Liver (tissue), 3 donors: ENCODE measurements at regions not wholly inside any gene's neighbourhood (a gene's known extent, or its start where the extent isn't known, plus 50 kb on each side); places are given as distances from the start of the nearest gene placed in this dataset.

Experiments used
- JUND ChIP-seq, 2 donors: IDR thresholded peaks; 2 replicates each; pipeline ENCODE4 v1.6.1; 2016; ENCODE audit warnings: antibody characterized with exemption in 2 of 2
- TAF1 ChIP-seq: conservative IDR thresholded peaks from 2 replicates; pipeline ENCODE4 v1.6.1; 2016; ENCODE audit warnings: antibody characterized with exemption, mild to moderate bottlenecking
- YY1 ChIP-seq: IDR thresholded peaks from 2 replicates; pipeline ENCODE4 v1.6.1; 2016; ENCODE audit warnings: antibody characterized with exemption, mild to moderate bottlenecking
- TF ChIP-seq, protein P1 (sequence below): fragments of 150-350 bp; IDR thresholded peaks from 2 replicates; pipeline ENCODE4 v1.5.1; 2017; ENCODE audit warnings: improper control_type of control experiment, low read depth, low read length; ENCODE audit not compliant: missing input control
- TF ChIP-seq, protein P2 (sequence below): IDR thresholded peaks from 2 replicates; pipeline ENCODE4 v1.6.1; 2016; ENCODE audit warnings: antibody characterized with exemption
- TF ChIP-seq, protein P3 (sequence below): IDR thresholded peaks from 2 replicates; pipeline ENCODE4 v1.6.1; 2016; ENCODE audit warnings: antibody characterized with exemption
- TF ChIP-seq, protein P4 (sequence below): IDR thresholded peaks from 2 replicates; pipeline ENCODE4 v1.6.1; 2016; ENCODE audit warnings: antibody characterized with exemption, mild to moderate bottlenecking
- donor health status: healthy.
- donor health status: healthy.

DNA sequence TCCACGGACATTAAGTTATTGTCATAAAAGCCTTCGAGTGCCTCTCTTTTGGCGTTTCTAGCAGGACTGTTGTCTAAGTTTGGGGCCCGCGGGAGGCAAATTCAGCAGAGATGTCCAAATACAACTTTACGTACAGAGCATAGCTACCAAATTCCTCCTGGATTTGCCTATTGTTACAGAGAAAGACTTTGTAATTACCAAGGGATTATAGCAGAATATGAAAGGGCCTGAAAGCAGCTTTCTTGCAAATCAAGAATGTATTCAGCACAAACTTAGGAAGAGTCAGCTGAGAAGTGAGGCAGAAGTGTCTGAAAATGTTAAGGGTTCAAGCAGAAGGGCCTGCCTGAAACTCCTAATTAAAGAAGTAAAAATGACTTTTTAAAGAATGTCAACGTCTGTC lies 1053.5 kb upstream of the TENM3 start:
- TF ChIP-seq, protein P1, sequence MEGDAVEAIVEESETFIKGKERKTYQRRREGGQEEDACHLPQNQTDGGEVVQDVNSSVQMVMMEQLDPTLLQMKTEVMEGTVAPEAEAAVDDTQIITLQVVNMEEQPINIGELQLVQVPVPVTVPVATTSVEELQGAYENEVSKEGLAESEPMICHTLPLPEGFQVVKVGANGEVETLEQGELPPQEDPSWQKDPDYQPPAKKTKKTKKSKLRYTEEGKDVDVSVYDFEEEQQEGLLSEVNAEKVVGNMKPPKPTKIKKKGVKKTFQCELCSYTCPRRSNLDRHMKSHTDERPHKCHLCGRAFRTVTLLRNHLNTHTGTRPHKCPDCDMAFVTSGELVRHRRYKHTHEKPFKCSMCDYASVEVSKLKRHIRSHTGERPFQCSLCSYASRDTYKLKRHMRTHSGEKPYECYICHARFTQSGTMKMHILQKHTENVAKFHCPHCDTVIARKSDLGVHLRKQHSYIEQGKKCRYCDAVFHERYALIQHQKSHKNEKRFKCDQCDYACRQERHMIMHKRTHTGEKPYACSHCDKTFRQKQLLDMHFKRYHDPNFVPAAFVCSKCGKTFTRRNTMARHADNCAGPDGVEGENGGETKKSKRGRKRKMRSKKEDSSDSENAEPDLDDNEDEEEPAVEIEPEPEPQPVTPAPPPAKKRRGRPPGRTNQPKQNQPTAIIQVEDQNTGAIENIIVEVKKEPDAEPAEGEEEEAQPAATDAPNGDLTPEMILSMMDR, result no peak
- TF ChIP-seq, protein P2, sequence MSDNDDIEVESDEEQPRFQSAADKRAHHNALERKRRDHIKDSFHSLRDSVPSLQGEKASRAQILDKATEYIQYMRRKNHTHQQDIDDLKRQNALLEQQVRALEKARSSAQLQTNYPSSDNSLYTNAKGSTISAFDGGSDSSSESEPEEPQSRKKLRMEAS, result no peak
- TF ChIP-seq, protein P3, sequence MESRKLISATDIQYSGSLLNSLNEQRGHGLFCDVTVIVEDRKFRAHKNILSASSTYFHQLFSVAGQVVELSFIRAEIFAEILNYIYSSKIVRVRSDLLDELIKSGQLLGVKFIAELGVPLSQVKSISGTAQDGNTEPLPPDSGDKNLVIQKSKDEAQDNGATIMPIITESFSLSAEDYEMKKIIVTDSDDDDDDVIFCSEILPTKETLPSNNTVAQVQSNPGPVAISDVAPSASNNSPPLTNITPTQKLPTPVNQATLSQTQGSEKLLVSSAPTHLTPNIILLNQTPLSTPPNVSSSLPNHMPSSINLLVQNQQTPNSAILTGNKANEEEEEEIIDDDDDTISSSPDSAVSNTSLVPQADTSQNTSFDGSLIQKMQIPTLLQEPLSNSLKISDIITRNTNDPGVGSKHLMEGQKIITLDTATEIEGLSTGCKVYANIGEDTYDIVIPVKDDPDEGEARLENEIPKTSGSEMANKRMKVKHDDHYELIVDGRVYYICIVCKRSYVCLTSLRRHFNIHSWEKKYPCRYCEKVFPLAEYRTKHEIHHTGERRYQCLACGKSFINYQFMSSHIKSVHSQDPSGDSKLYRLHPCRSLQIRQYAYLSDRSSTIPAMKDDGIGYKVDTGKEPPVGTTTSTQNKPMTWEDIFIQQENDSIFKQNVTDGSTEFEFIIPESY, result no peak
- TF ChIP-seq JUND (IDR thresholded peaks at IDR 0.05) (no peak), TAF1 (no peak), YY1 (no peak)
- TF ChIP-seq, protein P4, sequence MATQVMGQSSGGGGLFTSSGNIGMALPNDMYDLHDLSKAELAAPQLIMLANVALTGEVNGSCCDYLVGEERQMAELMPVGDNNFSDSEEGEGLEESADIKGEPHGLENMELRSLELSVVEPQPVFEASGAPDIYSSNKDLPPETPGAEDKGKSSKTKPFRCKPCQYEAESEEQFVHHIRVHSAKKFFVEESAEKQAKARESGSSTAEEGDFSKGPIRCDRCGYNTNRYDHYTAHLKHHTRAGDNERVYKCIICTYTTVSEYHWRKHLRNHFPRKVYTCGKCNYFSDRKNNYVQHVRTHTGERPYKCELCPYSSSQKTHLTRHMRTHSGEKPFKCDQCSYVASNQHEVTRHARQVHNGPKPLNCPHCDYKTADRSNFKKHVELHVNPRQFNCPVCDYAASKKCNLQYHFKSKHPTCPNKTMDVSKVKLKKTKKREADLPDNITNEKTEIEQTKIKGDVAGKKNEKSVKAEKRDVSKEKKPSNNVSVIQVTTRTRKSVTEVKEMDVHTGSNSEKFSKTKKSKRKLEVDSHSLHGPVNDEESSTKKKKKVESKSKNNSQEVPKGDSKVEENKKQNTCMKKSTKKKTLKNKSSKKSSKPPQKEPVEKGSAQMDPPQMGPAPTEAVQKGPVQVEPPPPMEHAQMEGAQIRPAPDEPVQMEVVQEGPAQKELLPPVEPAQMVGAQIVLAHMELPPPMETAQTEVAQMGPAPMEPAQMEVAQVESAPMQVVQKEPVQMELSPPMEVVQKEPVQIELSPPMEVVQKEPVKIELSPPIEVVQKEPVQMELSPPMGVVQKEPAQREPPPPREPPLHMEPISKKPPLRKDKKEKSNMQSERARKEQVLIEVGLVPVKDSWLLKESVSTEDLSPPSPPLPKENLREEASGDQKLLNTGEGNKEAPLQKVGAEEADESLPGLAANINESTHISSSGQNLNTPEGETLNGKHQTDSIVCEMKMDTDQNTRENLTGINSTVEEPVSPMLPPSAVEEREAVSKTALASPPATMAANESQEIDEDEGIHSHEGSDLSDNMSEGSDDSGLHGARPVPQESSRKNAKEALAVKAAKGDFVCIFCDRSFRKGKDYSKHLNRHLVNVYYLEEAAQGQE, result no peak
